ENCODE measurements at regions not wholly inside any gene's neighbourhood (a gene's known extent, or its start where the extent isn't known, plus 50 kb on each side); places are given as distances from the start of the nearest gene placed in this dataset.

DNA sequence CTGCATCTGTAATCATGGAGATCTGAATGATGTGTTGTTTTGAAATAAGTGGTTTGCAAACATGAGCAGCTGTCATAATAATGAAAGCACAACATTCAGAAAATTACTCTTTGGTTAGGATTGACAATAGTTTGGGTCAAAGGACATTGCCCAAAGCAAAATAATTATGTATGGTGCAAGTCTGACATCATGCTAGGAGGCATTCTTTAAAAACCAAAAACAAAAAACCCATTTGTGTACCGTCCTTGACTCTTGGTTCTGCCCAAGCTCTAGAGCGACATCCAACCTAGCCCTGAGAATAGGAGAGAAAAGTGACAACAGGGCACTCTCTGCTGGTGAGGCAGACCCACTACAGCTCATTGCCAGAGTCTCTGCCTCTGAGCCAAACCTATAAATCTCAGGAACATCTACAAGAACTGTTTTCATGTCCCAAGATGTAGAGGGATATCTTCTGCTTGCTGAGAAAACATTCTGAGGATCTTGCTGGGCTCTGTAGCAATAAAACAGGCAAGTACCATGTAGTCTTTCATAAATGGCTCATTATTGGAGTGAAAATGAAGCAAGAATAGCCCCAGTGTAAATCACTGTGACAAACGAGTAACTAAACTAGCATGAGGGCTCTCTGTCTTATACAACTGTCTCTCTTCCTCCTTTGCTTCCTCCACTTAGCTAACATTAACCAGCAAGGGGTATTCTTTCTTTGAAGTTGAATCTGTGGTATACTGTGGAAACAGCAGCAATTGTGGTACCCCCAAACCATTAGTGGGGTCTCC, 266.8 kb upstream of the CXCR4 start:
- CTCF ChIA-PET, result interaction anchor here (0.5 to 1.3 kb wide), 8 partner anchors 11 to 697 kb away, joined by 3 to 7 read pairs (median 4); no protein-coding TSS in a partner anchor
- POLR2A ChIA-PET, result no interaction called here
- peak; percentile 61 for DNase-seq (ENCODE audit: extremely low spot score)
- no peak for TF ChIP-seq FOXA1 (IDR thresholded peaks at IDR 0.05)
- no peak for TF ChIP-seq L3MBTL2 (conservative IDR thresholded peaks at IDR 0.05)
- TF ChIP-seq HDGF (IDR thresholded peaks at IDR 0.05; ENCODE audit: borderline replicate concordance), result no peak
- TF ChIP-seq SUZ12 (IDR thresholded peaks at IDR 0.05), result no peak
- no peak for TF ChIP-seq NFRKB (IDR thresholded peaks at IDR 0.05)
- no peak for TF ChIP-seq FOXK2 (IDR thresholded peaks at IDR 0.05)
- TF ChIP-seq TARDBP (IDR thresholded peaks at IDR 0.05), result no peak

DNA sequence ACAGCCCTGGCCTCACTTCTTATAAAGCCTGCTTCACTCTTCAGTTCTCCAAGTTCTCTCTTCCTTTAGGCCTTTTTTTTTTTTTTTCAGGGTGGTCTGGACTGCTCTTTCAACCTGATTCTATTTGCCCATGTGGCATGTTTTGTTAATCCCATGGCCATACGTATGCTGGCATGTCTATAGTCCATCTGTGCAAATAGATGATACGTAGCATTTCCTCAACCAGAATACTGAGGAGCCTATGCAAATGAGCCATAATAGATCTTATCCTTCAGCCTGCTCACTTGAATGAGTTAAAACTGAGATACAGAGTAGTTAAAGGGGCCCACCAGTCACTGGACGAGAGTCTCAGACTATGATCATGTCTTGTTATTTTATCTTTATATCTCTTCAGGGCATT, 265.2 kb upstream of the CXCR4 start:
- CTCF ChIA-PET, result interaction anchor here (1.2 kb wide), 1 partner anchor 386 kb away, joined by 4 read pairs; no protein-coding TSS in a partner anchor

DNA sequence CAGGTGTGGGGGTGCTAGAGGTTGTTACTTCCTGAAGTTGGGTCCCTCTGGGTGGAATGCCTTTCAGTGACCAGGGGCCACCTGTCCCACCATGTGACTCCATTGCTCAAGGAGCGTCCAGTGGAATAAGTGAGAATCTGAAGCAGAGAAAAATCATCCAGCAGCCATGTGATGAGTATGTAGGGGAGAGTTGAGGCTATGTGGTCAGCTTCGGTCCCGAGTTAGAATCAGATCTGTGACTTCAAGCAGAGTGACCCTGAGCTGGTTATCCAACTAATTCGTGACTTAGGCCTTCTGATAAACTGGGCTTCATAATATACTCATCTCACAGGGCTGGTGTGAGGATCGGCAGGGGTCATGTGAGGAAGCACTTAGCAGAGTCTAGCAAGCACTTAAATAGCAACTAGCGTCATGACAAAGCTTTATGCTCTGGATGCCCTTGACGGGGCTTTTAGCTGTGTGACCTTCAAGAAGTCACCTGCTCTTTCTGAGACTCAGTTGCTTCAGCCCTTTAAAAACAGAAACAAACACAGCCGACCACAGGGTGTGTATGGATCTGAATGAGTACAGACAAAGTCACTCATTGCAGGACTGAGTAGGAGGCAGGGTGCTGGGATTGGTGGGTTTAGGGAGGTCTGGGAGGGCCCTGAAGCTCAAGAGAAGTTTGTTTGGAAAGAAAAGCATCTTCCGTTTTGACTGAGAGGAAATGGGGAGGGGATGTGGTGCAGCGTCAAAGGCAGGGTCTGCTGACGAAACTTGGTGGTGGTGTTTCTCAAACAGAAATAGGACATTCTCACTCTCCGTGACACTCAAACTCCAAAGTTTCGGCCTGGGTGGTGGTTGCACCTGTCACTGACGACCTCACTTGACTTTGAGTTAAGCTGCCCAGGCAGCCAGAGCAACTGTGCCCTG, 264.0 kb upstream of the CXCR4 start:
- TF ChIP-seq SUZ12 (IDR thresholded peaks at IDR 0.05) (no peak), NFRKB (IDR thresholded peaks at IDR 0.05) (no peak), LEF1 (IDR thresholded peaks at IDR 0.05; ENCODE audit: borderline replicate concordance) (no peak), FOXM1 (IDR thresholded peaks at IDR 0.05; ENCODE audit: borderline replicate concordance) (no peak), CTBP1 (IDR thresholded peaks at IDR 0.05; ENCODE audit: borderline replicate concordance) (no peak), ELF4 (IDR thresholded peaks at IDR 0.05) (no peak), ZNF384 (IDR thresholded peaks at IDR 0.05) (no peak), FOXK2 (IDR thresholded peaks at IDR 0.05) (no peak), FOXA1 (IDR thresholded peaks at IDR 0.05) (no peak), SP1 (IDR thresholded peaks at IDR 0.05) (no peak), ARNT (IDR thresholded peaks at IDR 0.05) (no peak), L3MBTL2 (conservative IDR thresholded peaks at IDR 0.05) (no peak), HDGF (IDR thresholded peaks at IDR 0.05; ENCODE audit: borderline replicate concordance) (no peak), BHLHE40 (IDR thresholded peaks at IDR 0.05; ENCODE audit: borderline replicate concordance) (no peak)
- TF ChIP-seq, protein P1, sequence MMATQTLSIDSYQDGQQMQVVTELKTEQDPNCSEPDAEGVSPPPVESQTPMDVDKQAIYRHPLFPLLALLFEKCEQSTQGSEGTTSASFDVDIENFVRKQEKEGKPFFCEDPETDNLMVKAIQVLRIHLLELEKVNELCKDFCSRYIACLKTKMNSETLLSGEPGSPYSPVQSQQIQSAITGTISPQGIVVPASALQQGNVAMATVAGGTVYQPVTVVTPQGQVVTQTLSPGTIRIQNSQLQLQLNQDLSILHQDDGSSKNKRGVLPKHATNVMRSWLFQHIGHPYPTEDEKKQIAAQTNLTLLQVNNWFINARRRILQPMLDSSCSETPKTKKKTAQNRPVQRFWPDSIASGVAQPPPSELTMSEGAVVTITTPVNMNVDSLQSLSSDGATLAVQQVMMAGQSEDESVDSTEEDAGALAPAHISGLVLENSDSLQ (IDR thresholded peaks at IDR 0.05), result no peak
- DNase-seq (ENCODE audit: extremely low spot score), result no peak
- POLR2A ChIA-PET, result no interaction called here
- CTCF ChIA-PET, result no interaction called here

More for the DNA sequence above, 265.2 kb upstream of the CXCR4 start:
- no peak for DNase-seq (ENCODE audit: extremely low spot score)
- POLR2A ChIA-PET, result no interaction called here
- TF ChIP-seq TARDBP (IDR thresholded peaks at IDR 0.05) (no peak), ZNF384 (IDR thresholded peaks at IDR 0.05) (no peak), NFRKB (IDR thresholded peaks at IDR 0.05) (no peak), FOXK2 (IDR thresholded peaks at IDR 0.05) (no peak), BHLHE40 (IDR thresholded peaks at IDR 0.05; ENCODE audit: borderline replicate concordance) (no peak), FOXA1 (IDR thresholded peaks at IDR 0.05) (no peak), HDGF (IDR thresholded peaks at IDR 0.05; ENCODE audit: borderline replicate concordance) (no peak), ARNT (IDR thresholded peaks at IDR 0.05) (no peak), L3MBTL2 (conservative IDR thresholded peaks at IDR 0.05) (no peak), FOXM1 (IDR thresholded peaks at IDR 0.05; ENCODE audit: borderline replicate concordance) (no peak), SUZ12 (IDR thresholded peaks at IDR 0.05) (no peak), LEF1 (IDR thresholded peaks at IDR 0.05; ENCODE audit: borderline replicate concordance) (no peak), ELF4 (IDR thresholded peaks at IDR 0.05) (no peak), CTBP1 (IDR thresholded peaks at IDR 0.05; ENCODE audit: borderline replicate concordance) (no peak), SP1 (IDR thresholded peaks at IDR 0.05) (no peak)
- TF ChIP-seq, protein P1 (IDR thresholded peaks at IDR 0.05), result no peak

DNA sequence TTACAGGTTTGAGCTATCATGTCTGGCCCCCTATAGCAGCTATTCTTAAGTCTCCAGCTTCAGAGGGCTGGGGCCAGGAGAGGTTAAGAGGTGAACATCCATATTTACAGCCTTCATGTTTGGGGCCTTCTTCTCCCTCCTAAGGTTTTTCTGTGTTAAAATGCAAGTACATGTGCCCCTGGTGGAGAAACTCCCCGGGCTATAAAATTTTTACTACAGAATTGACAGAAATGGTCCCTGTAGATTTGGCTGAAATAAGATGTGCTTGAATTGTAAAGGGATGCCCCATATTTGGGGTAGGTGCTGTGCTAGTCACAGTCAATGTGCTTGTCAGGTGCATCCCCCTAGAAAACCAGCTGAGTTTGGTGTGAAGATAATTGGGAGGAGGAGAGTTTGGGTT, 263.3 kb upstream of the CXCR4 start:
- DNase-seq (ENCODE audit: extremely low spot score), result no peak
- CTCF ChIA-PET, result no interaction called here
- POLR2A ChIA-PET, result no interaction called here
- TF ChIP-seq BHLHE40 (IDR thresholded peaks at IDR 0.05; ENCODE audit: borderline replicate concordance), result no peak
- no peak for TF ChIP-seq FOXA1 (IDR thresholded peaks at IDR 0.05)
- no peak for TF ChIP-seq SUZ12 (IDR thresholded peaks at IDR 0.05)
- no peak for TF ChIP-seq FOXK2 (IDR thresholded peaks at IDR 0.05)
- TF ChIP-seq L3MBTL2 (conservative IDR thresholded peaks at IDR 0.05), result no peak
- no peak for TF ChIP-seq SP1 (IDR thresholded peaks at IDR 0.05)
- no peak for TF ChIP-seq HDGF (IDR thresholded peaks at IDR 0.05; ENCODE audit: borderline replicate concordance)
- no peak for TF ChIP-seq NFRKB (IDR thresholded peaks at IDR 0.05)
- no peak for TF ChIP-seq LEF1 (IDR thresholded peaks at IDR 0.05; ENCODE audit: borderline replicate concordance)
- TF ChIP-seq, protein P1 (IDR thresholded peaks at IDR 0.05), result no peak

DNA sequence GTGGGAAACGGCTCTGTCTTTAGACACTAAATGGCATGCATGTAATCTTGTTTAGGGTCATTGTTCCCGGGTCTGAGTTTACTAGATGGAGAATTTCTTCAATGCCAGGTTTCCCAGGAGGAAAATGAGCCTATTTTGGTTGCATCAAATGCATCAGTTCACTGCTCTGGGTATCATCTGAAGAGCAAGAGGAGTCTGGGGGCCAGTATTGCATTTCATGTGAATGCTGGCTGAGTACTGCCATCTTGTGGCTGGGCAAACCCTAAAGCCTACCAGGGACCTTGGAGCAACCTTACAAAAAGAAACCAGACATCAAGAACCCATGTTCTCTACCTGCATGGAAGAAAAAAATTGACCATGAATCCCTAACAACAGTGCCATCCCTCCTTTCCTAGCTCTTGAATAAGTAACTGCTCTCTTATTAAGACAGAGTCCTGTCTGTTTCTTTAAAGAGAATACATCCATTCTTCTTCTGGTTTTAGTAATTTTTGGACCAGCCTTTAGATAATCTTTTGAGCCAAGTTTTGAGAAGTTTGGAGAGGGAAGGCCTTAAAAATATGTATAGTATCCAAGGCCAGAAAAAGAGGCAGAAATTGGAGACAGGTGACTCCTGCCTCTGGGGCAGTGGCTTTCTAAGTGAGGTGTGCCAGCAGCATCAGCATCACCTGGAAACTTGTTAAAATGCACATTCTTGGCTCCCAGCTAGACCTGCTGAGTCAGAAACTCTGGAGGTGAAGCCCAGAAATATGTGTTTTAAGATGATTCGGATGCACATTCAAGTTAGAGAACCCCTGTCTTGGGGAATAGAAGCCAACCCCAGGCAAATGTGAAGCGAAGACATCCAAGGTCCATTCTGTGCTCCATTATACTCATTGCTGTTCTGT, 261.0 kb upstream of the CXCR4 start:
- ChIA-PET CTCF (interaction anchor here (1.0 kb wide), 1 partner anchor 465 kb away, joined by 5 read pairs; no protein-coding TSS in a partner anchor), POLR2A (no interaction called here)
- DNase-seq (ENCODE audit: extremely low spot score), result peak; percentile 54
- TF ChIP-seq ARNT (IDR thresholded peaks at IDR 0.05) (no peak), LEF1 (IDR thresholded peaks at IDR 0.05; ENCODE audit: borderline replicate concordance) (no peak), SUZ12 (IDR thresholded peaks at IDR 0.05) (no peak), SP1 (IDR thresholded peaks at IDR 0.05) (no peak), NFRKB (IDR thresholded peaks at IDR 0.05) (no peak)

Measured in HEK293T (cell line).